T-helper 17 cell (primary cell): ENCODE measurements at regions not wholly inside any gene's neighbourhood (a gene's known extent, or its start where the extent isn't known, plus 50 kb on each side); places are given as distances from the start of the nearest gene placed in this dataset.
"Not testable (repeated sequence)": the region's sequence is repeated elsewhere in the genome, so short reads cannot be mapped to it uniquely, and the experiment has no call there.

Experiments
- ATAC-seq: fragments of 150-1000 bp; cut with Tn5 transposase; 2 replicates; pipeline ENCODE4 v1.10.0; 2021; ENCODE audit warnings: mild to moderate bottlenecking, moderate library complexity
- DNase-seq, 3 donors: peaks; one replicate each; pipeline versions ENCODE4 v3.0.0 to v3.0.0-alpha.2; 2020 to 2021
- H3K9me3 ChIP-seq: one replicate; pipeline ENCODE4 v1.7.0; 2013; ENCODE audit warnings: low read length, mild to moderate bottlenecking; ENCODE audit not compliant: control insufficient read depth, poor library complexity, severe bottlenecking
- H3K27ac Mint-ChIP-seq: one replicate; pipeline ENCODE4 v1.8.0; 2022; ENCODE audit warnings: mild to moderate bottlenecking, moderate library complexity, mixed read lengths
- H3K27me3 Mint-ChIP-seq: one replicate; pipeline ENCODE4 v1.8.0; 2022; ENCODE audit warnings: mixed read lengths
- H3K36me3 Mint-ChIP-seq: one replicate; pipeline ENCODE4 v1.8.0; 2022; ENCODE audit warnings: low read depth, mixed read lengths
- H3K4me1 Mint-ChIP-seq: one replicate; pipeline ENCODE4 v1.8.0; 2022; ENCODE audit warnings: mild to moderate bottlenecking, mixed read lengths
- H3K4me3 Mint-ChIP-seq: one replicate; pipeline ENCODE4 v1.8.0; 2022; ENCODE audit warnings: mild to moderate bottlenecking, moderate library complexity, mixed read lengths

DNA sequence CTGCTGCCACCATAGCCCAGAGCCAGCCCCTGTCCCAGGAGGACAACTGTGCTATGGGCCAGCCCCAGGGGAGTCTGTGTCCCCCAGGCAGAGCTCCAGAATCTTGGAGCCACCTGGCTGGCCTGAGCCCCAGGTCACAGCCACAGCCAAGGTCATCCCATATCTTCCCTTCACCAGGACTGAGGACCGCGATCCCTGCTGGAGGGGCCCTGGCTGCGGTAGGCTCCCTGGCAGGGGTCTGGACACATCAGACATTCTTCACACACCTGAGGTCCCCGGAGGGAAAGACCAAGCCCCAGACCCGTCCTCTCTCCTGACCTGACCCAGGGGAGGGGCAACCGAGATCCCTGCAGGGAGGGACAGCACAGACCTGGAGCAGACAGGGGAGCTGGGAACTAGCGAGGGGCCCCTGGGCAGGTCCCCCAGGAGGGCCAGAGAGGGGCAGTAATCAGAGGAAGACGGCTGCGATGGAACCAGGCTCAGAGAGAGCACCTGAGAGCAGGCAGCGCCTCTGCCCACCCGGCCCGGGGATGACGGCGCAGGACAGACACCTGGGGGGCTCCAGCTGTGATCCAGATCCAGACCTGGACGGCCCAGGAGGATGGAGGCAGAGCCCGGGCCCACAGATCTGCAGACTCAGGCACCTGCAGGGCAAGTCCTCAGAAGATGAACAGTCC lies 103.2 kb upstream of the EIF5 start:
- H3K9me3 ChIP-seq, result no peaks in the 10 kb centered on the region
- DNase-seq (no peak), ATAC-seq (no peak)
- Mint-ChIP-seq H3K4me3 (no peak overlapping the region), H3K36me3 (peaks cover 5% of the 10 kb centered on the region), H3K27ac (no peak overlapping the region), H3K4me1 (no peaks in the 10 kb centered on the region), H3K27me3 (peaks cover 57% of the 10 kb centered on the region)

DNA sequence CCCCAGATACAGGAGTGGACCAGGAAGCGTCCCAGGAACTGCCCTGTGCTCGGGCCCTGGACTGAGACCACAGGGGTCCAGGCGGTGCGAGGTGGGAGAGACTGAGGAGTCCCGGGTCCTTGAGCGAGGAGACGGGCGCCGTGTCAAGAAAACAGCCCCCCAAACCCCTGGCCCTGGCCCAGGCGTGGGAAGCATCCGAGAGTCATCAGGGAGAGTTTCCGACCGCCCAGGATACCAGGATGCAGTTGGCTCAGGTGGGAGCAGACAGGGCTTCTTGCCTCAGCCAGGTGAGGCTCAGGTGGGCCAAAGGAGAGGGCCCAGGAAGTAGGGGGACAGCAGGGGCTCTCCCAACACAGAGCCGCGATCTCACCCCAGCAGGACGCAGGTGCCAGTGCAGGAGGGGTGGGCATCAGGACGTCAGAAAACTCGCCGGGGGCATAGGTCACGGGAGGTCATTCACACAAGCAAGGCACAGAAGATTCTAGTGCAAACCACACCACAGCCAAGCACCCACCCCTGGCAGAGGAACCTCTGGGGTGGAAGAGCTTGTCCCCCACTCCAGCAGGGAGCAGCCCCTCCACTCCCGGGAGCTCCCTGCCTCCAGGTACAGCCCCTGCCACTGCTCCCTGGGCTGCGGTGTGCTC lies 102.5 kb upstream of the EIF5 start:
- ATAC-seq (no peak), DNase-seq (no peak)
- H3K9me3 ChIP-seq, result no peaks in the 10 kb centered on the region
- H3K36me3 Mint-ChIP-seq, result peaks cover 3% of the 10 kb centered on the region
- no peak overlapping the region for H3K4me3 Mint-ChIP-seq
- no peak overlapping the region for H3K27ac Mint-ChIP-seq
- H3K27me3 Mint-ChIP-seq, result peaks cover 60% of the 10 kb centered on the region
- no peaks in the 10 kb centered on the region for H3K4me1 Mint-ChIP-seq

DNA sequence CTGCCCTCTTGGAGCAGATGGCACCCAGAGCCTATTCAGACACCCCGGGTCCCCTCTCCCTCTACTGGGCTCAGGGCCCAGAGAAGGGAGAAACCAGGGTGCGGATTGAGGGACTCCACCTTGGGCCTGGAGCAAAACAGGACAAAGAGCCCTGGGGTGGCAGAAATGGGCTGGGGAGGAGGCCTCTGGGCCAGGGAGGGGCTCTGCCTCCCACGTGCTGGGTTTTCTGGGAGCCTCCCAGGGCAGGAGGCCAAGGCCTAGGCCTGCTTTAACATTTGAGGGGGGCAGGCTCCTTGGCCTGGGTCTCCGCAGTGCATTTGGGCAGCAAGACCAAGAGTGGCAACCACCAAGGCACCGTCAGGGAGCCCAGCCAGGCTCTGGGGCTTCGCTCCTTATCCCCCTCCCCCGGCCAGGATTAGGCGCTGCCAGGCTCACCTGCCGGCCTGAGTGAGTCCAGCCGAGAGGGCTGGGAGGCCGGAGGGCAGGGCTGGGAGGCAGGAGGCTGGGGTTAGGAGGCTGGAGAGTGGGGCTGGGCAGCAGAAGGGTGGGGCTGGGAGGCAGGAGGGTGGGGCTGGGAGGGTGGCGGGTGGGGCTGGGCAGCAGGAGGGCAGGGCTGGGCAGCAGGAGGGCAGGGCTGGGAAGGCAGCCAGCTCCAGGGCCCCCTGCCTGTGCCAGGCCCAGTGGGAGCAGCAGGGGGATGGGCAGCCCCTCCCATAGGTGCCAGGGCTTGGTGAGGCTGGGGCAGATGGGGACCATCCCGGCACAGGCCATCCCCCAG lies 101.8 kb upstream of the EIF5 start:
- no peak overlapping the region for H3K27ac Mint-ChIP-seq

DNA sequence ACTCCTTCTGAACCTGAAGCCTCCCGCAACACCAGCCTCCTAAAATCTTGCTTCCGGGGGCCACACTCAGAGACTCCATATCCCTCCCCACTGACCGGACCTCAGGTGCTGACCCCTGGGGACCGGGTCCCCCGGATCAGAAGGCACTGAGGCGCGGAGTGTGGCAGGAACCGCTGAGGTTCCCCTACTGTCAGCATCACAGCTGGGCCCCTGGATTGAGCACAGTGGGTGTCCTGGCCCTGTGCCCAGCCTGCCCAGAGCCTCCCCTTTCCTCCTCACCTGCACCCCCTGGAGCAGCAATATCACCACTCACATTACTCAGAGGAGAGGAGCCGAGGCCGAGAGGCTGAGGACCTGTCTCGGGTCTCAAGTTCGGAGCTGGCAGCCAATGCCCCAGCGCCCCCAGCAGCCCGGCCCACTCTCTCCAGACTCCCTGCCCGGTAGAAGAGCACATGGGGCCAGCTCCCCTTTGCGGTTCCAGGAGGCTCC lies 101.2 kb upstream of the EIF5 start:
- Mint-ChIP-seq H3K4me3 (no peak overlapping the region), H3K4me1 (no peaks in the 10 kb centered on the region), H3K27ac (no peak overlapping the region), H3K36me3 (peaks cover 3% of the 10 kb centered on the region), H3K27me3 (peaks cover 49% of the 10 kb centered on the region)
- ATAC-seq, result no peak
- H3K9me3 ChIP-seq, result no peaks in the 10 kb centered on the region
- no peak for DNase-seq

More for the DNA sequence above, 101.8 kb upstream of the EIF5 start:
- ATAC-seq (no peak), DNase-seq (no peak)
- Mint-ChIP-seq H3K4me3 (no peak overlapping the region), H3K36me3 (peaks cover 3% of the 10 kb centered on the region), H3K27me3 (peaks cover 52% of the 10 kb centered on the region), H3K4me1 (no peaks in the 10 kb centered on the region)
- no peaks in the 10 kb centered on the region for H3K9me3 ChIP-seq

DNA sequence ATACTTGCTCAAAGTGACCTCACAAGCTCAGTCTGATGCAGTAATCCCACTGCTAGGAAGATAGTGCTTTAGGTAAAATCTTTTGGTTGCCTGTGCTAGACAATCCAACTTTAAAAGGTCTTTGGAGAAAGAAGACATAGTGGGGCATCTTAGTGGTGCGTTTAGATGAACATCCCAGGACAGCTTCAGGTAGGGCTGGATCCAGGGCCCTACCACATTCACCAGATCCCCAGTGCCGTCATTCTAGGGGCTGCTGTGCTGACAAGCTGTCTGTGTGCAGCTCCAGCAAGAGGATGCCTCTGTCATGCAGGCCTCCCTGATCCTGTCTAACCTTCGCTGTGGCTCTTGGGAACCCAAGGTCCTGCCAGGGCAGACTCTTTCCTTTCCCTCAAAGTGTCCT lies 100.7 kb upstream of the EIF5 start:
- DNase-seq (no peak), ATAC-seq (no peak)
- Mint-ChIP-seq H3K27ac (no peak overlapping the region), H3K4me3 (no peak overlapping the region), H3K27me3 (peaks cover 45% of the 10 kb centered on the region), H3K36me3 (peaks cover 3% of the 10 kb centered on the region), H3K4me1 (no peaks in the 10 kb centered on the region)
- no peaks in the 10 kb centered on the region for H3K9me3 ChIP-seq

DNA sequence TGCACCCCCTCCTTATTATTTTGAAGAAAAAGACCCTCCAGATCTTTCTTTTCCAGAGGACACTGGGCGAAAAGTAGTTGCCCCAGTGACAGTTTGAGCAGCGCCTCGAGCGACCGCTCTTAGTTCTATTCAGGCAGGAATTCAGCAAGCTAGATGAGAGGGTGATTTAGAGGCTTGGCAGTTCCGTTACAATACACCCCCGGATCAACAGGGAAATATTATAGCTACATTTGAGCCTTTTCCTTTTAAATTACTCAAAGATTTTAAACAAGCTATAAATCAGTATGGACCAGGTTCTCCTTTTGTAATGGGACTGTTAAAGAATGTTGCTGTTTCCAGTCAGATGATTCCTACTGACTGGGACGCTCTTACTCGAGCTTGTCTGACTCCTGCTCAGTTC lies 99.2 kb upstream of the EIF5 start:
- not testable (repeated sequence) for H3K36me3 Mint-ChIP-seq, H3K9me3 ChIP-seq, H3K27ac Mint-ChIP-seq, DNase-seq, ATAC-seq, H3K4me3 Mint-ChIP-seq, H3K4me1 Mint-ChIP-seq
- peaks cover 43% of the 10 kb centered on the region for H3K27me3 Mint-ChIP-seq

DNA sequence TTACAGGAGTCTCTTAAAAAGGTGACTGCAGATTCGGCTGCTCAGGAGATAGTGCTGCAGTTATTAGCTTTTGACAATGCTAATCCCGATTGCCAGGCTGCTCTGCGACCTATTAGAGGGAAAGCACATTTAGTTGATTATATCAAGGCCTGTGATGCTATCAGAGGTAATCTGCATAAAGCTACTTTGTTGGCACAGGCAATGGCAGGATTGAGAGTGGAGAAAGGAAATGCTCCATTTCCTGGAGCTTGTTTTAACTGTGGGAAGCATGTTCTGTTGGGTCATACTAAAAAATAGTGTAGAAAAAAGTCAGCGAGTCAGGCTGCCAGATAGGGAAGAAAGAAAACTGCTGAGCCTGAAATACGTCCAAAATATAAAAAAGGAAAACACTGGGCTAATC lies 98.5 kb upstream of the EIF5 start:
- DNase-seq, H3K27ac Mint-ChIP-seq, H3K36me3 Mint-ChIP-seq, ATAC-seq, H3K4me3 Mint-ChIP-seq, H3K9me3 ChIP-seq, H3K4me1 Mint-ChIP-seq: not testable (repeated sequence)
- H3K27me3 Mint-ChIP-seq, result peaks cover 38% of the 10 kb centered on the region

DNA sequence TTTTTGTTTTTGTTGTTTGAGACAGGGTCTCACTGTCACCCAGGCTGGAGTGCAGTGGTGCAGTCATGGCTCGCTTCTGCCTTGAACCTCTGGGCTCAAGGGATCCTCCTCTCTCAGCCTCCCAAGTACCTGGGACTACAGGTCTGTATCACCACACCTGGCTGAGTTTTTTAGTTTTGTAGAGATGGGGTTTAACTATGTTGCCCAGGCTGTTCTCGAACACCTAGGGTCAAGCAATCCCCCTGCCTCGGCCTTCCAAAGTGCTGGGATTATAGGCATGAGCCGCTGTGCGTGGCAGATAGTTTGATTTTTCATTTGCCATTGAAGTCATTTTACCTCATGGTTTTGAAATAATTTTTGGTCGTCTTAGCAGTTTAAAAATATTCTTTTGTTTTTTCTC lies 94.3 kb upstream of the EIF5 start:
- no peak overlapping the region for H3K4me3 Mint-ChIP-seq
- H3K27me3 Mint-ChIP-seq, result peaks cover 42% of the 10 kb centered on the region
- H3K9me3 ChIP-seq, result no peaks in the 10 kb centered on the region
- no peaks in the 10 kb centered on the region for H3K36me3 Mint-ChIP-seq
- DNase-seq (no peak), ATAC-seq (no peak)
- H3K4me1 Mint-ChIP-seq, result no peaks in the 10 kb centered on the region
- H3K27ac Mint-ChIP-seq, result no peak overlapping the region

DNA sequence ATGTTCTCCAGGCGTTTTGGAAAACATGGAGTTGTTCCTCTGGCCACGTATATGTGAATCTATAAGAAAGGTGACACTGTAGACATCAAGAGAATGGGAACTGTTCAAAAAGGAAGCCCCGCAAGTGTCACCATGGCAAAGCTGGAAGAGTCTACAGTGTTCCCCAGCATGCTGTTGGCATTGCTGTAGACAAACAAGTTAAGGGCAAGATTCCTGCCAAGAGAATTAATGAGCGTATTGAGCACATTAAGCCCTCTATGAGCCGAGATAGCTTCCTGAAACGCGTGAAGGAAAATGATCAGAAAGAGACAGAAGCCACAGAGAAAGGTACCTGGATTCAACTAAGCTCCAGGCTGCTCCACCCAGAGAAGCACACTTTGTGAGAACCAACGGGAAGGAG lies 92.5 kb upstream of the EIF5 start:
- H3K36me3 Mint-ChIP-seq, result no peaks in the 10 kb centered on the region

DNA sequence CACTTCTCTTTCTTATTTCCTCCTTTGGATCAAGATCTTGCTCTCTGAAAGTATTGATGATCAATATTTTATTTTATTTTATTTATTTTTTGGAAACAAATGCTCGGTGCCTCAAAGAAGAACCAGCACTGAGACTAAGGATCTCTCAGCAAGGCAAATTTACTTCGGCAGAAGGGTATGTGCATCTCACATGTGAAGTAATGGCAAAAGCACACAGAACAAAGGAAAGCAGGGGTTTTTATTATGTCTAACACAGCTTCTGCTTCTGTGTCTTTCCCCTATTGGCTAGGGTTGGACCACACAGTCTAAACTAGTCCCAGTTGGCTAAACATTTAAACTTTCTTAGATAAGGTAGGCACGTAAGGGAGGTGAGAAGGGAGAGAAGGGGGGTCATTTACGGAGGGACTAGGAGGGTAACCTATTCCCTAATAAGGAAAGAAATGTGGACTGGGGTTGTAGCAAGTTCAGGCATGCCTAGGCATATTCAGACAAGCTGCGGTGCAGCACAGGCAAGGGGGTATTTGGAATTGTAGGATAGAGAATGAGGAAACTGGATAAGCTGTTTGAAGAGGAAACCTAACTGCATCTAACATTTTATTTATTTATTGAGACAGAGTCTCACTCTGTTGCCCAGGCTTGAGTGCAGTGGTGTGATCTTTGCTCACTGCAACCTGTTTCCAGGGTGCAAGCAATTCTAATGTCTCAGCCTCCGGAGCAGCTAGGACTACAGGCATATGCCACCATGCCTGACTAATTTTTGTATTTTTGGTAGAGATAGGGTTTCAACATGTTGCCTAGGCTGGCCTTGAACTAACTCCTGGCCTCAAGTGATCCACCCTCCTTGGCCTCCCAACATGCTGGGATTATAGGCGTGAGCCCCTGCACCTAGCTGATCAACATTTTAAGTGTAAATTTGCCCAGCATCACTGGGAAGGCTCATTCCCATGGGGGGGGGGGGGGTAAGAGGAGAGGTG lies 90.0 kb upstream of the EIF5 start:
- H3K9me3 ChIP-seq, result no peaks in the 10 kb centered on the region
- Mint-ChIP-seq H3K36me3 (no peaks in the 10 kb centered on the region), H3K4me3 (no peak overlapping the region), H3K27ac (no peak overlapping the region), H3K27me3 (peaks cover 46% of the 10 kb centered on the region), H3K4me1 (no peaks in the 10 kb centered on the region)
- DNase-seq (no peak), ATAC-seq (no peak)

More for the DNA sequence above, 92.5 kb upstream of the EIF5 start:
- ATAC-seq, result no peak
- Mint-ChIP-seq H3K27me3 (peaks cover 35% of the 10 kb centered on the region), H3K27ac (no peak overlapping the region), H3K4me1 (no peaks in the 10 kb centered on the region), H3K4me3 (no peak overlapping the region)
- no peaks in the 10 kb centered on the region for H3K9me3 ChIP-seq
- no peak for DNase-seq

DNA sequence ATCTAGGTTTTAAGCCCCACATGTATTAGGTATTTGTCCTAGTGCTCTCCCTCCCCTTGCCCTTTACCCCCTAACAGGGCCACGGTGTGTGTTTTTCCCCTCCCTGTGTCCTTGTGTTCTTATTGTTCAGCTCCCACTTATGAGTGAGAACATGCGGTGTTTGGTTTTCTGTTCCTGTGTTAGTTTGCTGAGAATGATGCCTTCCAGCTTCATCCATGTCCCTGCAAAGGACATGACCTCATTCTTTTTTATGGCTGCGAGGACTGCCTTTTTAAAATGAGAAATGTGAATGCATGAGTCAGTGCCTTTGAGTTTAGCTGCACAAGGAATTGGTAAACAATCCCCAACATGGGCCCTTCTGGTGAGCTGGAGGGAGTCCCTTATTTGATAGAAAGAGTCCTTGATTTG lies 88.4 kb upstream of the EIF5 start:
- H3K4me3 Mint-ChIP-seq, H3K36me3 Mint-ChIP-seq, ATAC-seq, DNase-seq, H3K27ac Mint-ChIP-seq, H3K9me3 ChIP-seq, H3K4me1 Mint-ChIP-seq: not testable (repeated sequence)
- peaks cover 50% of the 10 kb centered on the region for H3K27me3 Mint-ChIP-seq

DNA sequence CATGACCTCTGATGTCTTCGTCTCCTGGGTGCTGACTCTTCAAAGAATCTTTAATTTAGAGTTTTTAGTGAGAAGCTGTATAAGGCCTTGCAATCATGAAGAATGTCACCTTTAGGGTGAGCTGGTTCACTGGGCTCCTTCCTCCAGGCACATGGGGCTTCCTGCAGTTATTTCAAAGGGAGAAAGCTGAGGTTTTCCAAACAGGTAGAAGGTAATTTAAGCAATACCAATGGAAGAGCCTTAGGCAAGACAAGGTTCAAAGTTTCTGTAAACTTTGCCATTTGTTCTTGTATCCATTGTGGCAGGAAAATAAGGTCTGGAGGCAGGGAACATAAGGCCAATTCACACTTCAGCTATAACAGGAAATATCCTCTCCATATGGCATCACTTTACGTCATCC lies 88.0 kb upstream of the EIF5 start:
- no peak overlapping the region for H3K27ac Mint-ChIP-seq
- ATAC-seq (no peak), DNase-seq (no peak)
- H3K27me3 Mint-ChIP-seq, result peaks cover 50% of the 10 kb centered on the region
- no peaks in the 10 kb centered on the region for H3K36me3 Mint-ChIP-seq
- no peaks in the 10 kb centered on the region for H3K9me3 ChIP-seq
- H3K4me3 Mint-ChIP-seq, result no peak overlapping the region
- H3K4me1 Mint-ChIP-seq, result no peaks in the 10 kb centered on the region
